ENCODE measurements at regions not wholly inside any gene's neighbourhood (a gene's known extent, or its start where the extent isn't known, plus 50 kb on each side); places are given as distances from the start of the nearest gene placed in this dataset.

DNA sequence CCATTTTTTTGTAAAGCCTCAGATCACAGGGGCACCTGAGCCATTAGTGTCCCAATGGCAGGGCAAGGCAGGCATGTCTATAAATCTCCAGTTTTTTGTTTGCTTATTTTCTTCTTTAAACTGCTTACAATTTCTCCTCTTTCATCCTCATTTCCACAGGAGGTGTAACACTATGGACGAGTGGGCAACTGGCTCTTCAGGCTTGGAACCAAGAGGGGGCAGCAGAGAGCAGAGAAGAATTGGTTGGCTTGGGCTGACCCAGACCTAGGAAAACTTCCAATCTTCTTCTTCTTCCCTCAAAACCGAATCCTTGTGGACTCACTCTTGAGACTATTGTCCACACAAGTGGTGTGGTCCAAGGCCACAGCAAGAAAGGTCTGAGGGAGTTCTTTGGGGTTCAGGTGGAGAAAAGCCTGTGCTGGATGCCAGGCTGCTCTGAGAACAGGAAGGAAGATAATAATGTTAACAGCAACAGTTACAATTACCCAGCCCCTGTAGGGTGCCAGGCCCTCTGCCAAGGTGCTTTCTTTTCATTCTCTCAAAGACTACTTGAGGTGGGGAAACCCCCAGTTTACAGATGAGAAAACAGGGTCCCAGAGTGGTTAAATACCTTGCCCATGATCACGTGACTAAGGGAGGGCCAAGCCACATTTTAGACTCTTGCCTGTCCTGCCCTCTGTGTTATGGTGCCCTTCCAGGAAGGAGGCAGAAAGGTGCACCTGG, 70.7 kb upstream of the E2F8 start:
- DNase-seq, result peak; percentile 47
- in situ Hi-C loops (cut with HindIII; ENCODE audit: low pct_ligation_motif_present, low pct_unique_long_range_greater_than_20kb, low sequenced_read_pairs), result no loop called here

DNA sequence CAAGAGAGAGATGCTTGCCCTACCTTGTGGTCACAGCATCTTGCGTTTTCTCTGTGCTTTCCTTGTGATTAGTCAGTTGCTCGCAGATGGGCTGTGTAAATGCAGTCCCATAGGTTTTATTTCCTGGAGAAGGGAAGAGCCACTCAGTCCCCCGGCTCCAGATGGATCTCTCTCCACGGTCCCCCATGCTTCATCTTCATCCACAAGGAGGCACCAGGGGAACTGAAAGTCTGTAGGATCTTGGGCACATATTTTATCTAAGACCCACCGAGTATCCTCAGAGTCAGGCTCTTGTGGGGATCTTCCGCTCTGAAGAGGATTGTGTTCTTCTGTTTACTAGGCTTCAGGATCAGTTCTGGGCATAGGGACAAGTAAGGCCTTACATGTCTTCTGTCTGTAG, 66.8 kb upstream of the E2F8 start:
- DNase-seq, result no peak
- in situ Hi-C loops (cut with HindIII; ENCODE audit: low pct_ligation_motif_present, low pct_unique_long_range_greater_than_20kb, low sequenced_read_pairs), result no loop called here

DNA sequence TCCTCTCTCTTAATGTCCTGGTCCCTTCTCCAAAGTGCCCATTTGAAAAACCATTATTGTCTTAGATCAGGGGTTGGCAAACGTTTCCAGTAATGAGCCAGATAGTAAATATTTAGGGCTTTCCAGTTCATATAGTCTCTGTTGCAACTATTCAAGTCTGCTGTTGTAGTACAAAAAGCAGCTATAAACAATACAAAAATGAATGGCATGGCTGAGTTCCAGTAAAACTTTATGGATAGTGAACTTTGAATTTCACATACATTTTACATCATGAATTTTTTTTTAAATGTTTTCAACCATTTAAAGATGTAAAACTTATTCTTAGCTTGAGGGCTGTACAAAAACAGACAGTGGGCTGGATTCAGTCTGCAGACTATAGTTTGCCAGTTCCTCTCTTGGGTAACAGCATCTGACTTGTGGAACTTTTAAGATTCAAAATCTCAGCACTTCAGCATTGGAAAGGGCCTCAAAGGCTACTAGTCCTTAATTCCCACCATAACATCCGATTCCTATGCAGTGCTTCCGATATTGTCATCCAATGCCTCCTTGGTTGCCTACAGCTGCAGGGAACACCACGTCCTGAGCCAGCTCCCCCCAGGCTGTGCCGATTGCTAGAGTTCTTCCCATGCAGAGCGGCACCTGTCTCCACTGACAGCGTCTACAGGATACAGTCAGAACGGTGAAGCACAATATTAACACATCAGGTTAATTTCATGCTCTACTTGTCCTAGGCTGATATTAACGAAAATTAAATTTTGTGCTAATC, 65.6 kb upstream of the E2F8 start:
- DNase-seq, result no peak
- in situ Hi-C loops (cut with HindIII; ENCODE audit: low pct_ligation_motif_present, low pct_unique_long_range_greater_than_20kb, low sequenced_read_pairs), result no loop called here

DNA sequence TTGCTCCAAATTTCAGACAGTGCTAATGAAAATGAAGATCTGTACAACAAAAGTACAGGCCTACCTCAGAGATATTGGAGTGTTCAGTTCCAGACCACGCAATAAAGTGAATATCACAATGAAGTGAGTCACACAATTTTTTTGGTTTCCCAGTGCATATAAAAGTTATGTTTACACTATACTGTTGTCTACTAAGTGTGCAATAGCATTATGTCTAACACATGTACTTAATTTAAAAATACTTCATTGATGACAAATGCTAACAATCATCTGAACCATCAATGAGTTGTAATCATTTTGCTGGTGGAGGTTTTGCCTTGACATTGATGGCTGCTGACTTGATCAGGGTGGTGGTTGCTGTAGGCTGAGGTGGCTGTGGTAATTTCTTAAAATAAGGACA, 60.6 kb upstream of the E2F8 start:
- no peak for DNase-seq
- in situ Hi-C loops (cut with HindIII; ENCODE audit: low pct_ligation_motif_present, low pct_unique_long_range_greater_than_20kb, low sequenced_read_pairs), result no loop called here

DNA sequence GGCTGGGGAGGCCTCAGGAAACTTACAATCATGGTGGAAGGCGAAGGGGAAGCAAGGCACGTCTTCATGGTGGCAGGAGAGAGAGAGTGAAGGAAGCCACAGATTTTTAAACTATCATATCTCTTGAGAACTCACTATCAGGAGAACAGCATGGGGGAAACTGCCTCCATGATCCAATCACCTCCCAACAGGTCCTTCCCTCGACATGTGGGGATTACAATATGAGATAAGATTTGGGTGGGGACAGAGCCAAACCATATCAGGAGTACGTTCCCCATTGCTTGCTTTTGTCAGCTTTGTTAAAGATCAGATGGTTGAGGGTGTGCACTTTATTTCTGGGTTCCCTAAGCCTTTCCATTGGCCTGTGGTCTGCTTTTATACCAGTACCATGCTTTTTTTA, 53.7 kb upstream of the E2F8 start:
- in situ Hi-C loops (cut with HindIII; ENCODE audit: low pct_ligation_motif_present, low pct_unique_long_range_greater_than_20kb, low sequenced_read_pairs), result no loop called here
- no peak for DNase-seq

DNA sequence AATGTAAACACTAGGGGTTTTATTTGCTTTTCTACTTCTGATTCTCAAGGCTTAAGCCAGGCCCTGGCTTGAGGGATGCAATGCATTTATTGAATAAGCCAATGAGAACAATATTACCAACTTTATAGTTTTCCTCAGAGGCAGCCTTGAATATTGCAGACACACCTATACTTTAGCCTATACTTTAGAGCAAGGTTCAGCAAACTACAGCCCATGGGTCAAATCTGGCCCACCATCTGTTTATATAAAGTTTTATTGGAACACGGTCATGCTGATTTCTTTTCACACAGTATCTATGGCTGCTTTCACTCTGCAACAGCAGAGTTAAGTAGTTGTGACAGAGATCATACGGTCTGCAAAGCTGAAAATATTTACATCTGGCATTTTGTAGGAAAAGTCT, 50.3 kb upstream of the E2F8 start:
- no peak for DNase-seq
- in situ Hi-C loops (cut with HindIII; ENCODE audit: low pct_ligation_motif_present, low pct_unique_long_range_greater_than_20kb, low sequenced_read_pairs), result no loop called here
